ENCODE measurements at regions not wholly inside any gene's neighbourhood (a gene's known extent, or its start where the extent isn't known, plus 50 kb on each side); places are given as distances from the start of the nearest gene placed in this dataset.
"Not testable (repeated sequence)": the region's sequence is repeated elsewhere in the genome, so short reads cannot be mapped to it uniquely, and the experiment has no call there.

DNA sequence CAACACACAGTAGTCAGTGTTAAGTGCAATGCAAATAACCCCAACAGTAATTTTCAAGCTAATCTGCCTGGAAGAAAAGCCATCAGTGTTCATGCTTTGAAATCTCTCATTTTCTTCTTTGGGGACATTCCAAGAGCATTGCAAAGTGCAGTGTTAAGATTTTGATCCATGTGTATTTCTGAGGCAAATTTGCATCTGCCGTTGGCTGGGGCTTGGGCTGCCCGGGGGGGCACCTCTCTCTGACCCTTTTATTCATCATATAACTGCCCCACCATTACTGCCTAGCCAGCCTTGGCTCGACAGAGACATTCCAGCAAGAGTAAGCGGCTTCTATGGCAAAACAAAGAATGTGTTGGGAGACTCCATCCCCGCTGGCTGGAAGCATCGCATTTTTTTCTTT lies 483.5 kb downstream of the BRD1 start:
- no peaks in the 10 kb centered on the region for H3K4me1 ChIP-seq (ENCODE audit: insufficient read depth)
- 8 to 30% (median 16%) methylated on average over 6 of the region's 6 CpGs for WGBS, 3 donors
- no peaks in the 10 kb centered on the region for H3K36me3 ChIP-seq
- H3K9me3 ChIP-seq = no peaks in the 10 kb centered on the region
- TF ChIP-seq, protein P1, sequence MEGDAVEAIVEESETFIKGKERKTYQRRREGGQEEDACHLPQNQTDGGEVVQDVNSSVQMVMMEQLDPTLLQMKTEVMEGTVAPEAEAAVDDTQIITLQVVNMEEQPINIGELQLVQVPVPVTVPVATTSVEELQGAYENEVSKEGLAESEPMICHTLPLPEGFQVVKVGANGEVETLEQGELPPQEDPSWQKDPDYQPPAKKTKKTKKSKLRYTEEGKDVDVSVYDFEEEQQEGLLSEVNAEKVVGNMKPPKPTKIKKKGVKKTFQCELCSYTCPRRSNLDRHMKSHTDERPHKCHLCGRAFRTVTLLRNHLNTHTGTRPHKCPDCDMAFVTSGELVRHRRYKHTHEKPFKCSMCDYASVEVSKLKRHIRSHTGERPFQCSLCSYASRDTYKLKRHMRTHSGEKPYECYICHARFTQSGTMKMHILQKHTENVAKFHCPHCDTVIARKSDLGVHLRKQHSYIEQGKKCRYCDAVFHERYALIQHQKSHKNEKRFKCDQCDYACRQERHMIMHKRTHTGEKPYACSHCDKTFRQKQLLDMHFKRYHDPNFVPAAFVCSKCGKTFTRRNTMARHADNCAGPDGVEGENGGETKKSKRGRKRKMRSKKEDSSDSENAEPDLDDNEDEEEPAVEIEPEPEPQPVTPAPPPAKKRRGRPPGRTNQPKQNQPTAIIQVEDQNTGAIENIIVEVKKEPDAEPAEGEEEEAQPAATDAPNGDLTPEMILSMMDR (IDR thresholded peaks at IDR 0.05) = no peak
- TF ChIP-seq EP300 (IDR thresholded peaks at IDR 0.05) (no peak), POLR2A (IDR thresholded peaks at IDR 0.05) (no peak)
- DNase-seq = no peak
- H3K4me3 ChIP-seq = no peak overlapping the region
- intact Hi-C loops (cut with DNase I) = no loop called here
- H3K27ac ChIP-seq = no peak overlapping the region
- no peaks in the 10 kb centered on the region for H3K27me3 ChIP-seq

DNA sequence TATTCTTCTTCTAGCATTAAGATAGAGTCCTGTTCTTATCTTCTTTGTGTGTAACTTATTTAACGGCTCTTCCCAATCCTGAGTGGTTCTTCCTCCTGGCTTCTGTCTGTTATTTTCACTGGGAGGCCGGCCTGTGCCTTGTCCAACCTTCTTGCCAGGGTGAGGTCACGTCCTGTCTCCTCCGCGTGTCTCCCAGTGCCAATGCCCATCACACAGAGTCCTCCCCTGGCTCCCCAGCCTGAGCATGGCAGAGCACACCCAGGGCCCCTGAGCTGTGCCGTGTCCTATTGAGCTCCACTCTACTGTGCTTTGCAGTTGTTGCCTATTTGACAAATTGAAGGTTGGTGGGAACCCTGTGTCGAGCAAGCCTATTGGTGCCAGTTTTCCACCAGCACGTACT lies 487.3 kb downstream of the BRD1 start:
- no peaks in the 10 kb centered on the region for H3K27me3 ChIP-seq
- DNase-seq = peak in 1 of 5 donors; percentile 1
- intact Hi-C loops (cut with DNase I) = no loop called here

DNA sequence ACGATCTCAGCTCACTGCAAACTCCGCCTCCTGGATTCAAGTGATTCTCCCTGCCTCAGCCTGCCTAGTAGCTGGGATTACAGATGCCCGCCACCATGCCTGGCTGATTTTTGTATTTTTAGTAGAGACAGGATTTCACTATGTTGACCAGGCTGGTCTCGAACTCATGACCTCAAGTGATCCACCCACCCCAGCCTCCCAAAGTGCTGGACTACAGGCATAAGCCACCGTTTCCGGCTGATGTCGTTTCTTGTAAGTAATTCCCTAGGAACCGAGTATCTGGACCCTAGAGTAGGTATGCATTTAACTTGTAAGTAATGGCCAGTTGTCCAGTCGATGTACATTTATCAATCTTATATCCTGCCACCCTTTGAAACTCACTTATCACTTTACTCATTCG lies 491.2 kb downstream of the BRD1 start:
- H3K27me3 ChIP-seq; H3K4me3 ChIP-seq; intact Hi-C loops (cut with DNase I); H3K27ac ChIP-seq; H3K9me3 ChIP-seq; H3K36me3 ChIP-seq; DNase-seq; H3K4me1 ChIP-seq (ENCODE audit: insufficient read depth): not testable (repeated sequence)
- WGBS, 3 donors = 80 to 84% (median 82%) methylated on average over 10 of the region's 10 CpGs

More for the DNA sequence above, 487.3 kb downstream of the BRD1 start:
- Histone ChIP-seq H3K36me3 (no peaks in the 10 kb centered on the region), H3K4me3 (no peak overlapping the region), H3K9me3 (no peaks in the 10 kb centered on the region), H3K4me1 (ENCODE audit: insufficient read depth) (no peaks in the 10 kb centered on the region), H3K27ac (no peak overlapping the region)
- WGBS, 3 donors = 83 to 86% (median 85%) methylated on average over 8 of the region's 8 CpGs
- TF ChIP-seq, protein P1 (IDR thresholded peaks at IDR 0.05) = no peak
- no peak for TF ChIP-seq POLR2A (IDR thresholded peaks at IDR 0.05)
- no peak for TF ChIP-seq EP300 (IDR thresholded peaks at IDR 0.05)

DNA sequence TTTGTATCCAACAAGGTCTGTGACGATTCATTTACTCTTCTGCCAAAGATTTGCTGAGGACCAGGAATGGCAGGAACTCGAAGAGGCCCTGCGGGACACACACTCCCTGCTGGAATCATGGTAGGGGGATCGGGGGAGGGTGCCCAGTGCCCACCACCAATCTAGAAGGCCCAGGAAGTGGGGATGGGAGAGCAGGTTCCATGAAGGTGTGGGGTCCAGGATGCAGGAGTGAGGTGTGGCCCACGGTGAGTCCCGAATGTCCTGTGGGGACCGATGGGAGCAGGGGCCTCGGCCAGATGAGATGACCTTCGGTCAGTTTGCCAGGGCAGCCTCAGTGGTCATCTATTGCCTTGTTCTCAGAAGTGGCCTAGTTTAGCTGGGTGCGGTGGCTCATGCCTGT lies 492.7 kb downstream of the BRD1 start:
- 84 to 88% (median 86%) methylated on average over 10 of the region's 10 CpGs for WGBS, 3 donors
- Histone ChIP-seq H3K4me3 (no peak overlapping the region), H3K27ac (no peak overlapping the region), H3K4me1 (ENCODE audit: insufficient read depth) (no peaks in the 10 kb centered on the region), H3K27me3 (no peaks in the 10 kb centered on the region), H3K36me3 (no peaks in the 10 kb centered on the region), H3K9me3 (no peaks in the 10 kb centered on the region)
- intact Hi-C loops (cut with DNase I) = no loop called here
- no peak for DNase-seq
- TF ChIP-seq, protein P1 (IDR thresholded peaks at IDR 0.05) = no peak
- TF ChIP-seq POLR2A (IDR thresholded peaks at IDR 0.05) (no peak), EP300 (IDR thresholded peaks at IDR 0.05) (no peak)

DNA sequence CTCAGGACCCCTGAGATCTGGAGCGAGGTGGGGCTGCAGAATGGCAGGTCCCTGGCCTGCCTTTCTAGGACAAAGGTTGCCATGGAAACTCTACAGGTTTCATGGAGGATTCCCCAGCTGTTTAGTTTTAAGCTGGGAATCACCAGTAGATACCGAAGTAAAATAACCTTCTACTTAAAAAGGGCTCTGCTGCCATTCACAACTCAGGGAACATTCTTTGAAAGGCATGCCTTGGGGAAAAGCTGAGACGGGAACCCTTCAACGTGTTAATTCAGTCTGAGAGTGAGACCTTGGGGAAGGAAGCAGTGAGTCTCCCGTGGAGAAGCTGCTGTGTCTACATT lies 493.3 kb downstream of the BRD1 start:
- TF ChIP-seq POLR2A (IDR thresholded peaks at IDR 0.05) (no peak), EP300 (IDR thresholded peaks at IDR 0.05) (no peak)
- TF ChIP-seq, protein P1 (IDR thresholded peaks at IDR 0.05) = no peak
- no peaks in the 10 kb centered on the region for H3K27me3 ChIP-seq
- H3K36me3 ChIP-seq = no peaks in the 10 kb centered on the region
- WGBS, 3 donors = 32 to 40% (median 40%) methylated on average over 5 of the region's 5 CpGs
- no peak for DNase-seq
- no peaks in the 10 kb centered on the region for H3K4me1 ChIP-seq (ENCODE audit: insufficient read depth)
- no peak overlapping the region for H3K4me3 ChIP-seq
- no peaks in the 10 kb centered on the region for H3K9me3 ChIP-seq
- intact Hi-C loops (cut with DNase I) = no loop called here
- H3K27ac ChIP-seq = no peak overlapping the region
